Stimulated activated memory B cell treated with anti-CD40 and anti-IgM and Interleukin-4, amounts not matched to agents 10 μg/mL and 1 μg/mL and 100 μg/mL, for 72 hours (primary cell): ENCODE measurements at regions not wholly inside any gene's neighbourhood (a gene's known extent, or its start where the extent isn't known, plus 50 kb on each side); places are given as distances from the start of the nearest gene placed in this dataset.

Experiments used
- ATAC-seq: fragments of 150-1000 bp; cut with Tn5 transposase; 2 replicates; pipeline ENCODE4 v1.10.0; 2021
- H3K27ac Mint-ChIP-seq: one replicate; pipeline ENCODE4 v1.8.0; 2022; ENCODE audit warnings: mild to moderate bottlenecking, mixed read lengths
- H3K27me3 Mint-ChIP-seq: one replicate; pipeline ENCODE4 v1.8.0; 2022; ENCODE audit warnings: mixed read lengths
- H3K36me3 Mint-ChIP-seq: one replicate; pipeline ENCODE4 v1.8.0; 2022; ENCODE audit warnings: mixed read lengths
- H3K4me1 Mint-ChIP-seq: one replicate; pipeline ENCODE4 v1.8.0; 2022; ENCODE audit warnings: mixed read lengths
- H3K4me3 Mint-ChIP-seq: one replicate; pipeline ENCODE4 v1.8.0; 2022; ENCODE audit warnings: mild to moderate bottlenecking, moderate library complexity, mixed read lengths
- H3K9me3 Mint-ChIP-seq: one replicate; pipeline ENCODE4 v1.8.0; 2022; ENCODE audit warnings: mixed read lengths

GRCh38 chr22:47784367-47784983 is 1022.0 kb downstream of the TBC1D22A start:
- Mint-ChIP-seq H3K4me1 (peaks cover 1% of the 10 kb centered on the region), H3K9me3 (peaks cover 3% of the 10 kb centered on the region), H3K27me3 (peaks cover 42% of the 10 kb centered on the region), H3K27ac (no peak overlapping the region), H3K4me3 (no peak overlapping the region), H3K36me3 (no peaks in the 10 kb centered on the region)
- ATAC-seq: no peak

- Mint-ChIP-seq H3K4me3 (no peak overlapping the region), H3K9me3 (peaks cover 3% of the 10 kb centered on the region), H3K27me3 (peaks cover 36% of the 10 kb centered on the region), H3K36me3 (no peaks in the 10 kb centered on the region), H3K27ac (no peak overlapping the region), H3K4me1 (no peaks in the 10 kb centered on the region)
- no peak for ATAC-seq
Measured at GRCh38 chr22:47783433-47784366, 1021.2 kb downstream of the TBC1D22A start.

GRCh38 chr22:47782328-47783075 is 1020.1 kb downstream of the TBC1D22A start:
- peaks cover 24% of the 10 kb centered on the region for H3K27me3 Mint-ChIP-seq
- no peak overlapping the region for H3K27ac Mint-ChIP-seq
- H3K4me1 Mint-ChIP-seq: no peaks in the 10 kb centered on the region
- peaks cover 3% of the 10 kb centered on the region for H3K9me3 Mint-ChIP-seq
- ATAC-seq: no peak
- no peaks in the 10 kb centered on the region for H3K36me3 Mint-ChIP-seq
- no peak overlapping the region for H3K4me3 Mint-ChIP-seq

GRCh38 chr22:47781427-47782111 is 1019.1 kb downstream of the TBC1D22A start:
- no peak overlapping the region for H3K27ac Mint-ChIP-seq
- no peaks in the 10 kb centered on the region for H3K36me3 Mint-ChIP-seq
- peaks cover 23% of the 10 kb centered on the region for H3K27me3 Mint-ChIP-seq
- no peak for ATAC-seq
- no peaks in the 10 kb centered on the region for H3K4me1 Mint-ChIP-seq
- H3K9me3 Mint-ChIP-seq: peaks cover 5% of the 10 kb centered on the region
- no peak overlapping the region for H3K4me3 Mint-ChIP-seq

GRCh38 chr22:47781024-47781423 is 1018.6 kb downstream of the TBC1D22A start:
- Mint-ChIP-seq H3K27me3 (peaks cover 23% of the 10 kb centered on the region), H3K27ac (no peak overlapping the region), H3K9me3 (peaks cover 5% of the 10 kb centered on the region), H3K4me3 (no peak overlapping the region), H3K4me1 (no peaks in the 10 kb centered on the region), H3K36me3 (no peaks in the 10 kb centered on the region)
- no peak for ATAC-seq

GRCh38 chr22:47780281-47780875 is 1017.9 kb downstream of the TBC1D22A start:
- Mint-ChIP-seq H3K27ac (no peak overlapping the region), H3K4me1 (no peaks in the 10 kb centered on the region), H3K4me3 (no peak overlapping the region), H3K36me3 (no peaks in the 10 kb centered on the region), H3K27me3 (peaks cover 23% of the 10 kb centered on the region), H3K9me3 (peaks cover 3% of the 10 kb centered on the region)
- no peak for ATAC-seq

- peaks cover 2% of the 10 kb centered on the region for H3K9me3 Mint-ChIP-seq
- H3K27me3 Mint-ChIP-seq: peaks cover 20% of the 10 kb centered on the region
- H3K27ac Mint-ChIP-seq: no peak overlapping the region
- no peaks in the 10 kb centered on the region for H3K4me1 Mint-ChIP-seq
- no peak for ATAC-seq
- no peaks in the 10 kb centered on the region for H3K36me3 Mint-ChIP-seq
- no peak overlapping the region for H3K4me3 Mint-ChIP-seq
Measured at GRCh38 chr22:47779474-47779873, 1017.0 kb downstream of the TBC1D22A start.

- no peak overlapping the region for H3K4me3 Mint-ChIP-seq
- H3K36me3 Mint-ChIP-seq: no peaks in the 10 kb centered on the region
- H3K9me3 Mint-ChIP-seq: peaks cover 2% of the 10 kb centered on the region
- no peak for ATAC-seq
- peaks cover 12% of the 10 kb centered on the region for H3K27me3 Mint-ChIP-seq
- H3K27ac Mint-ChIP-seq: no peak overlapping the region
- H3K4me1 Mint-ChIP-seq: no peaks in the 10 kb centered on the region
Measured at GRCh38 chr22:47778160-47778658, 1015.8 kb downstream of the TBC1D22A start.

GRCh38 chr22:47777426-47777825 is 1015.0 kb downstream of the TBC1D22A start:
- peaks cover 12% of the 10 kb centered on the region for H3K27me3 Mint-ChIP-seq
- no peak for ATAC-seq

GRCh38 chr22:47776329-47776728 is 1013.9 kb downstream of the TBC1D22A start:
- H3K27me3 Mint-ChIP-seq: peaks cover 2% of the 10 kb centered on the region
- H3K4me1 Mint-ChIP-seq: no peaks in the 10 kb centered on the region
- ATAC-seq: no peak
- H3K9me3 Mint-ChIP-seq: peaks cover 2% of the 10 kb centered on the region
- no peak overlapping the region for H3K27ac Mint-ChIP-seq
- no peaks in the 10 kb centered on the region for H3K36me3 Mint-ChIP-seq
- H3K4me3 Mint-ChIP-seq: no peak overlapping the region

More at GRCh38 chr22:47777426-47777825, 1015.0 kb downstream of the TBC1D22A start:
- H3K36me3 Mint-ChIP-seq: no peaks in the 10 kb centered on the region
- no peak overlapping the region for H3K27ac Mint-ChIP-seq
- H3K4me3 Mint-ChIP-seq: no peak overlapping the region
- H3K9me3 Mint-ChIP-seq: peaks cover 2% of the 10 kb centered on the region
- no peaks in the 10 kb centered on the region for H3K4me1 Mint-ChIP-seq

- Mint-ChIP-seq H3K4me1 (no peaks in the 10 kb centered on the region), H3K27ac (no peak overlapping the region), H3K9me3 (peaks cover 2% of the 10 kb centered on the region), H3K4me3 (no peak overlapping the region), H3K27me3 (no peaks in the 10 kb centered on the region), H3K36me3 (no peaks in the 10 kb centered on the region)
- no peak for ATAC-seq
Measured at GRCh38 chr22:47775686-47776085, 1013.2 kb downstream of the TBC1D22A start.

- no peaks in the 10 kb centered on the region for H3K36me3 Mint-ChIP-seq
- no peaks in the 10 kb centered on the region for H3K4me1 Mint-ChIP-seq
- no peak overlapping the region for H3K27ac Mint-ChIP-seq
- H3K9me3 Mint-ChIP-seq: peaks cover 2% of the 10 kb centered on the region
- H3K27me3 Mint-ChIP-seq: no peaks in the 10 kb centered on the region
- ATAC-seq: no peak
- no peak overlapping the region for H3K4me3 Mint-ChIP-seq
Measured at GRCh38 chr22:47775191-47775590, 1012.7 kb downstream of the TBC1D22A start.

- H3K4me1 Mint-ChIP-seq: no peaks in the 10 kb centered on the region
- no peaks in the 10 kb centered on the region for H3K36me3 Mint-ChIP-seq
- no peak overlapping the region for H3K27ac Mint-ChIP-seq
- H3K27me3 Mint-ChIP-seq: peaks cover 13% of the 10 kb centered on the region
- H3K9me3 Mint-ChIP-seq: peaks cover 2% of the 10 kb centered on the region
- no peak for ATAC-seq
- H3K4me3 Mint-ChIP-seq: no peak overlapping the region
Measured at GRCh38 chr22:47773635-47774034, 1011.2 kb downstream of the TBC1D22A start.

GRCh38 chr22:47772864-47773263 is 1010.4 kb downstream of the TBC1D22A start:
- no peaks in the 10 kb centered on the region for H3K36me3 Mint-ChIP-seq

More at GRCh38 chr22:47772864-47773263, 1010.4 kb downstream of the TBC1D22A start:
- Mint-ChIP-seq H3K4me1 (no peaks in the 10 kb centered on the region), H3K27ac (no peak overlapping the region), H3K27me3 (peaks cover 17% of the 10 kb centered on the region), H3K4me3 (no peak overlapping the region), H3K9me3 (peaks cover 2% of the 10 kb centered on the region)
- ATAC-seq: no peak
